GM12891 (cell line): ENCODE measurements at regions not wholly inside any gene's neighbourhood (a gene's known extent, or its start where the extent isn't known, plus 50 kb on each side); places are given as distances from the start of the nearest gene placed in this dataset.

Experiments used
- DNase-seq: peaks from one replicate; pipeline ENCODE4 v3.0.0; 2011; ENCODE audit warnings: low spot score; ENCODE audit not compliant: insufficient read length
- FAIRE-seq: peaks from 2 replicates; lab custom pipeline; 2011; peaks lifted over from hg19 to GRCh38; lab: Jason Lieb, UNC
- PAX5 ChIP-seq: IDR thresholded peaks from 2 replicates; pipeline ENCODE4 v1.6.1; 2011; ENCODE audit warnings: low read length, moderate library complexity, mild to moderate bottlenecking; ENCODE audit not compliant: insufficient read depth, severe bottlenecking
- POLR2A ChIP-seq: IDR thresholded peaks from 2 replicates; pipeline ENCODE4 v1.6.1; 2011; ENCODE audit warnings: low read depth, low read length, control low read depth
- POLR2AphosphoS5 ChIP-seq: IDR thresholded peaks from 2 replicates; pipeline ENCODE4 v1.6.1; 2011; ENCODE audit warnings: low read depth, low read length, control low read depth
- POU2F2 ChIP-seq: IDR thresholded peaks from 2 replicates; pipeline ENCODE4 v1.6.1; 2011; ENCODE audit warnings: low read depth, mild to moderate bottlenecking, control low read depth, low read length, moderate library complexity
- SPI1 ChIP-seq: IDR thresholded peaks from 2 replicates; pipeline ENCODE4 v1.6.1; 2011; ENCODE audit warnings: low read depth, low read length, control low read depth
- TAF1 ChIP-seq: IDR thresholded peaks from 2 replicates; pipeline ENCODE4 v1.6.1; 2011; ENCODE audit warnings: low read depth, low read length, control low read depth

DNA sequence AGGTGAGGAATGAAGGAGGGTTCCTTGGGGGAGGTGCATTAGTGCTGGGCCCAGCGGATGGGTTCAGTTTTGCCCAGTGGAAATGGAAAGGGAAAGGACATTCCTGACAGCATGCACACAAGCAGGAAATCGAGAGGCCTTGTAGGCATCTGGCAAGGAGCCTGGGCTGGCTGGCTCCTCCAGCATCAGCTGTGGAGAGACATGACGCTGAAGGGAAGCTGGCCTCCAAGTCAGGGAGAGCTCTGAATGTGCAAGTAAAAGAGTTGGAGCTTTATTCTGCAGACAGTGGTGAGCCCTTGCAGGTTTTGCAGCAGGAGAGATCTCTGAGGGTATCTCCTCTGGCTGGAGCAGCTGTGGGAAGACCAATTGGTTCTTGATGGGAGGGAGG lies 154.3 kb downstream of the MRPL14 start:
- FAIRE-seq = no peak
- DNase-seq = no peak
- TF ChIP-seq SPI1 (no peak), TAF1 (no peak), PAX5 (no peak), POLR2A (no peak), POU2F2 (no peak), POLR2AphosphoS5 (no peak)

GRCh38 chr6:43972179-43972912 lies 154.9 kb downstream of the MRPL14 start:
- no peak for FAIRE-seq
- TF ChIP-seq POLR2A (no peak), SPI1 (no peak), TAF1 (no peak), POU2F2 (no peak), POLR2AphosphoS5 (no peak)
- no peak for DNase-seq

DNA sequence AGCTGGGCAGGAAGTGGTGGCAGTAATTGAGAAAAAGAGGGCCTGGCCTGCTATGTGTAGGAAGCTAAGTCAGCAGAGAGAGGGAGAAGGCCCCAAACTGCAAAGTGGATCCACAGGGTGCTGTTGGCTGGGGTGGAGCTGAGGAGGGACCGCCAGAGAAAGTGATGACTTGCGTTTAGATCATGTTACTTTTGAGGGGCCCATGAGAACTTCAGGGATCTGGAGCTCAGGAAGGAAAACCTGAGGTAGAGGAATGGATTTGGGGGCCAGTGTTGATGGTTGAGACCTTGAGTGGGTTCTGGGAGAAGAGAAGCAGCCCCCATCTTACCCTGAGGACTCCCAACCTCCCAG lies 155.5 kb downstream of the MRPL14 start:
- DNase-seq = no peak
- TF ChIP-seq SPI1 (no peak), TAF1 (no peak), POLR2AphosphoS5 (no peak), POU2F2 (no peak), POLR2A (no peak), PAX5 (no peak)
- FAIRE-seq = no peak

GRCh38 chr6:43970913-43971775 lies 156.1 kb downstream of the MRPL14 start:
- FAIRE-seq (no peak), DNase-seq (no peak)
- TF ChIP-seq POU2F2 (no peak), POLR2AphosphoS5 (no peak), PAX5 (no peak), SPI1 (no peak), TAF1 (no peak), POLR2A (no peak)

- FAIRE-seq = no peak
- TF ChIP-seq TAF1 (no peak), PAX5 (no peak), POLR2A (no peak), POU2F2 (no peak), SPI1 (no peak), POLR2AphosphoS5 (no peak)
- DNase-seq = no peak
Observed at GRCh38 chr6:43970068-43970912, 157.0 kb downstream of the MRPL14 start.

GRCh38 chr6:43969158-43969981 lies 157.9 kb downstream of the MRPL14 start:
- DNase-seq (no peak), FAIRE-seq (no peak)
- TF ChIP-seq PAX5 = no peak
- no peak for TF ChIP-seq POLR2A
- TF ChIP-seq POLR2AphosphoS5 = no peak
- no peak for TF ChIP-seq TAF1
- no peak for TF ChIP-seq SPI1
- no peak for TF ChIP-seq POU2F2

GRCh38 chr6:43968110-43968965 lies 158.9 kb downstream of the MRPL14 start:
- no peak for DNase-seq
- FAIRE-seq = no peak
- TF ChIP-seq POU2F2 (no peak), PAX5 (no peak), SPI1 (no peak), POLR2AphosphoS5 (no peak), TAF1 (no peak), POLR2A (no peak)

- TF ChIP-seq POLR2AphosphoS5 (no peak), POU2F2 (no peak), POLR2A (no peak), TAF1 (no peak), SPI1 (no peak), PAX5 (no peak)
- DNase-seq (no peak), FAIRE-seq (no peak)
Observed at GRCh38 chr6:43967719-43968091, 159.5 kb downstream of the MRPL14 start.
